Cardiac muscle cell (in vitro differentiated cells and primary cell): ENCODE measurements at regions not wholly inside any gene's neighbourhood (a gene's known extent, or its start where the extent isn't known, plus 50 kb on each side); places are given as distances from the start of the nearest gene placed in this dataset.

ENCODE experiments used
- DNase-seq, 2 donors: peaks; one replicate each; pipeline versions ENCODE4 v3.0.0 to v3.0.0-alpha.2; 2010 to 2017; ENCODE audit warnings: low read depth in 1 of 2, low spot score in 1 of 2
- H3K27ac ChIP-seq: fragments of 200-600 bp; sonication (generic); 2 replicates; pipeline ENCODE4 v1.5.1; 2016
- H3K27me3 ChIP-seq: fragments of 200-600 bp; sonication (generic); 2 replicates; pipeline ENCODE4 v1.6.0; 2016; ENCODE audit warnings: control low read depth
- H3K36me3 ChIP-seq: fragments of 200-600 bp; sonication (generic); 2 replicates; pipeline ENCODE4 v1.5.1; 2016; ENCODE audit warnings: control low read depth
- H3K4me1 ChIP-seq: fragments of 200-600 bp; sonication (generic); 2 replicates; pipeline ENCODE4 v1.8.1; 2017; ENCODE audit warnings: low read depth, mild to moderate bottlenecking, mixed run types
- H3K4me3 ChIP-seq: fragments of 200-600 bp; sonication (generic); 2 replicates; pipeline ENCODE4 v1.5.1; 2016; ENCODE audit warnings: mild to moderate bottlenecking
- H3K9me3 ChIP-seq: fragments of 200-600 bp; sonication (generic); 2 replicates; pipeline ENCODE4 v1.5.1; 2017; ENCODE audit warnings: low read depth, mild to moderate bottlenecking, control low read depth
- TF ChIP-seq, protein P1 (sequence below): IDR thresholded peaks from 2 replicates; pipeline ENCODE4 v1.5.1; 2012; ENCODE audit warnings: low read depth, mild to moderate bottlenecking, low read length

- DNase-seq: no peak
- Histone ChIP-seq H3K36me3 (no peaks in the 10 kb centered on the region), H3K27ac (no peak overlapping the region), H3K4me1 (no peaks in the 10 kb centered on the region), H3K27me3 (no peaks in the 10 kb centered on the region), H3K9me3 (no peaks in the 10 kb centered on the region), H3K4me3 (no peak overlapping the region)
- TF ChIP-seq, protein P1, sequence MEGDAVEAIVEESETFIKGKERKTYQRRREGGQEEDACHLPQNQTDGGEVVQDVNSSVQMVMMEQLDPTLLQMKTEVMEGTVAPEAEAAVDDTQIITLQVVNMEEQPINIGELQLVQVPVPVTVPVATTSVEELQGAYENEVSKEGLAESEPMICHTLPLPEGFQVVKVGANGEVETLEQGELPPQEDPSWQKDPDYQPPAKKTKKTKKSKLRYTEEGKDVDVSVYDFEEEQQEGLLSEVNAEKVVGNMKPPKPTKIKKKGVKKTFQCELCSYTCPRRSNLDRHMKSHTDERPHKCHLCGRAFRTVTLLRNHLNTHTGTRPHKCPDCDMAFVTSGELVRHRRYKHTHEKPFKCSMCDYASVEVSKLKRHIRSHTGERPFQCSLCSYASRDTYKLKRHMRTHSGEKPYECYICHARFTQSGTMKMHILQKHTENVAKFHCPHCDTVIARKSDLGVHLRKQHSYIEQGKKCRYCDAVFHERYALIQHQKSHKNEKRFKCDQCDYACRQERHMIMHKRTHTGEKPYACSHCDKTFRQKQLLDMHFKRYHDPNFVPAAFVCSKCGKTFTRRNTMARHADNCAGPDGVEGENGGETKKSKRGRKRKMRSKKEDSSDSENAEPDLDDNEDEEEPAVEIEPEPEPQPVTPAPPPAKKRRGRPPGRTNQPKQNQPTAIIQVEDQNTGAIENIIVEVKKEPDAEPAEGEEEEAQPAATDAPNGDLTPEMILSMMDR: no peak
Measured at GRCh38 chr12:92621833-92622232, 81.0 kb upstream of the PLEKHG7 start.

DNA sequence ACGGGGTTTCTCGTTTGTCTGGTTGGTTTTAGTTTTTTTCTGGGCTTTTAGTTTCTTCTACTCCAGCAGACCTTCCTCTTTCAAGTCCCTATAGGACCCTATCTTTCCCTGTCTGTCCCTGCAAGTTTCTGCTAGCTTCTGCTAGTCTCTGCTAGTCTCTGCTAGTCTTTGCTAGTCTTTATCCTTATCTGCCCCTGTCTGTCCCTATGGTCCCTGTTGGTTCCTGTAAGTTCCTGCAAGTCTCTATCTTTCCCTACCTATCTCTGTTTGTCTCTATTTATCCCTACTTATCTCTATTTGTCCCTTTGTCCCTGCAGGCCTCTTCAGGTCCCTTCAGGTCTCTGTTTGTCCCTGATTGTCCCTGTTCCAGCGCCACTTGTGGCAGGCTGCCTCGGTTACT lies 81.5 kb upstream of the PLEKHG7 start:
- Histone ChIP-seq H3K27ac (no peak overlapping the region), H3K36me3 (no peaks in the 10 kb centered on the region), H3K4me3 (no peak overlapping the region), H3K9me3 (no peaks in the 10 kb centered on the region), H3K27me3 (no peaks in the 10 kb centered on the region), H3K4me1 (no peaks in the 10 kb centered on the region)
- DNase-seq: no peak
- TF ChIP-seq, protein P1: no peak

GRCh38 chr12:92619730-92620684 lies 82.8 kb upstream of the PLEKHG7 start:
- H3K4me3 ChIP-seq: no peak overlapping the region
- no peak overlapping the region for H3K27ac ChIP-seq
- no peaks in the 10 kb centered on the region for H3K4me1 ChIP-seq
- no peaks in the 10 kb centered on the region for H3K27me3 ChIP-seq
- TF ChIP-seq, protein P1: no peak
- no peaks in the 10 kb centered on the region for H3K9me3 ChIP-seq
- peak in 1 of 2 donors; percentile 17 for DNase-seq
- H3K36me3 ChIP-seq: no peaks in the 10 kb centered on the region

- no peak for DNase-seq
- Histone ChIP-seq H3K4me1 (no peaks in the 10 kb centered on the region), H3K27me3 (no peaks in the 10 kb centered on the region), H3K9me3 (no peaks in the 10 kb centered on the region), H3K36me3 (no peaks in the 10 kb centered on the region), H3K4me3 (no peak overlapping the region), H3K27ac (no peak overlapping the region)
- TF ChIP-seq, protein P1: no peak
Measured at GRCh38 chr12:92619026-92619425, 83.8 kb upstream of the PLEKHG7 start.

GRCh38 chr12:92615703-92616102 lies 87.1 kb upstream of the PLEKHG7 start:
- no peaks in the 10 kb centered on the region for H3K4me1 ChIP-seq

More at GRCh38 chr12:92615703-92616102, 87.1 kb upstream of the PLEKHG7 start:
- Histone ChIP-seq H3K9me3 (no peaks in the 10 kb centered on the region), H3K4me3 (no peak overlapping the region), H3K27me3 (no peaks in the 10 kb centered on the region), H3K27ac (no peak overlapping the region), H3K36me3 (no peaks in the 10 kb centered on the region)
- no peak for DNase-seq
- TF ChIP-seq, protein P1: no peak
